Astrocyte (in vitro differentiated cells and primary cell): ENCODE measurements at regions not wholly inside any gene's neighbourhood (a gene's known extent, or its start where the extent isn't known, plus 50 kb on each side); places are given as distances from the start of the nearest gene placed in this dataset.
A peak's percentile ranks its signal among the peaks of the same experiment; 100 is the strongest.
"Not testable (repeated sequence)": the region's sequence is repeated elsewhere in the genome, so short reads cannot be mapped to it uniquely, and the experiment has no call there.

Experiments used
- DNase-seq: peaks from one replicate; pipeline ENCODE4 v3.0.0-alpha.2; 2010; ENCODE audit warnings: low read depth
- FAIRE-seq: peaks from 2 replicates; lab custom pipeline; 2011; peaks lifted over from hg19 to GRCh38; lab: Jason Lieb, UNC
- H2AFZ ChIP-seq: 2 replicates; pipeline ENCODE4 v1.6.0; 2012; ENCODE audit warnings: low read depth, low read length, inconsistent platforms
- H3K27ac ChIP-seq: 2 replicates; pipeline ENCODE4 v1.5.1; 2011; ENCODE audit warnings: low read depth, low read length, inconsistent platforms
- H3K27me3 ChIP-seq: 2 replicates; pipeline ENCODE4 v1.6.0; 2011; ENCODE audit warnings: low read length, inconsistent platforms; ENCODE audit not compliant: insufficient read depth
- H3K36me3 ChIP-seq: 2 replicates; pipeline ENCODE4 v1.5.1; 2011; ENCODE audit warnings: low read length, inconsistent platforms; ENCODE audit not compliant: insufficient read depth
- H3K4me1 ChIP-seq: 2 replicates; pipeline ENCODE4 v1.5.1; 2011; ENCODE audit warnings: low read length, inconsistent platforms; ENCODE audit not compliant: insufficient read depth
- H3K4me2 ChIP-seq: 2 replicates; pipeline ENCODE4 v1.6.0; 2012; ENCODE audit warnings: low read length, inconsistent platforms
- H3K4me3 ChIP-seq: 2 replicates; pipeline ENCODE4 v1.5.1; 2011; ENCODE audit warnings: low read depth, mild to moderate bottlenecking, low read length, inconsistent platforms; ENCODE audit not compliant: insufficient read depth
- H3K79me2 ChIP-seq: 2 replicates; pipeline ENCODE4 v1.6.0; 2012; ENCODE audit warnings: mild to moderate bottlenecking, low read length, inconsistent platforms; ENCODE audit not compliant: insufficient read depth
- H3K9ac ChIP-seq: 2 replicates; pipeline ENCODE4 v1.6.0; 2012; ENCODE audit warnings: mild to moderate bottlenecking, low read length, inconsistent platforms
- H3K9me3 ChIP-seq: 2 replicates; pipeline ENCODE4 v1.5.1; 2012; ENCODE audit warnings: low read depth, mild to moderate bottlenecking, low read length, inconsistent platforms; ENCODE audit not compliant: insufficient read depth
- H4K20me1 ChIP-seq: 2 replicates; pipeline ENCODE4 v1.6.0; 2012; ENCODE audit warnings: low read length, inconsistent platforms; ENCODE audit not compliant: insufficient read depth
- H3K27ac Mint-ChIP-seq: one replicate; pipeline ENCODE4 v1.8.0; 2021; ENCODE audit warnings: mild to moderate bottlenecking, mixed read lengths; ENCODE audit not compliant: unreplicated experiment
- H3K27me3 Mint-ChIP-seq: one replicate; pipeline ENCODE4 v1.8.0; 2021; ENCODE audit warnings: low read depth, mixed read lengths; ENCODE audit not compliant: unreplicated experiment
- H3K36me3 Mint-ChIP-seq: one replicate; pipeline ENCODE4 v1.8.0; 2021; ENCODE audit warnings: low read depth, mixed read lengths; ENCODE audit not compliant: unreplicated experiment
- H3K4me1 Mint-ChIP-seq: one replicate; pipeline ENCODE4 v1.8.0; 2021; ENCODE audit warnings: low read depth, mixed read lengths; ENCODE audit not compliant: unreplicated experiment
- H3K4me3 Mint-ChIP-seq: one replicate; pipeline ENCODE4 v1.8.0; 2021; ENCODE audit warnings: mild to moderate bottlenecking, moderate library complexity, mixed read lengths; ENCODE audit not compliant: unreplicated experiment
- H3K9me3 Mint-ChIP-seq: one replicate; pipeline ENCODE4 v1.8.0; 2021; ENCODE audit warnings: mild to moderate bottlenecking, mixed read lengths; ENCODE audit not compliant: unreplicated experiment
- EZH2 ChIP-seq: IDR thresholded peaks from 2 replicates; pipeline ENCODE4 v1.6.1; 2012; ENCODE audit warnings: mild to moderate bottlenecking, low read length, inconsistent platforms; ENCODE audit not compliant: insufficient read depth
- TF ChIP-seq, protein P1 (sequence below): IDR thresholded peaks from 2 replicates; pipeline ENCODE4 v1.5.1; 2011; ENCODE audit warnings: low read depth, mild to moderate bottlenecking, inconsistent platforms, low read length, moderate library complexity; ENCODE audit not compliant: insufficient read depth

DNA sequence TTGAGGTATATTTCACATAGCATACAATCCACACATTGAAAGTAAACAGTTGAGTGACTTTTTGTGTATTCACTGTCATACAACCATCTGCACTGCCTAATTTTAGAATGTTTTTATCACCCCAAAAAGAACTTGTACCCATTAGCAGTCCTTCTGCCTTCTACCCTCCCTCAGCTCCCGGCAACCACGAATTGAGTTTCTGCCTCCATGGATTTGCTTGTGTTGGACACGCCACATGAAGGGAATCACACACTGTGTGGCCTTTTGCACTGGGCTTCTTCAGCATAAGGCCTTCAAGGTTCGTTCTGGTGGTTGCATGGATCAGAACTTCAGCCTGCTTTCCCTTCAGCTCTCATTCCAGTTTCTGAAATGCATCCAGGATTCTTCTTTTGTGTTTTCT lies 82.5 kb downstream of the CRYBB2 start:
- not testable (repeated sequence) for DNase-seq, H3K9ac ChIP-seq, H3K27me3 ChIP-seq, H3K4me3 ChIP-seq, FAIRE-seq, H3K36me3 ChIP-seq, H3K4me1 ChIP-seq, H4K20me1 ChIP-seq, H3K9me3 Mint-ChIP-seq, H3K4me3 Mint-ChIP-seq, H3K27ac ChIP-seq, H3K79me2 ChIP-seq, H3K4me2 ChIP-seq, H3K27ac Mint-ChIP-seq, H3K36me3 Mint-ChIP-seq, H3K9me3 ChIP-seq, H2AFZ ChIP-seq, H3K4me1 Mint-ChIP-seq
- H3K27me3 Mint-ChIP-seq = peaks cover 24% of the 10 kb centered on the region

DNA sequence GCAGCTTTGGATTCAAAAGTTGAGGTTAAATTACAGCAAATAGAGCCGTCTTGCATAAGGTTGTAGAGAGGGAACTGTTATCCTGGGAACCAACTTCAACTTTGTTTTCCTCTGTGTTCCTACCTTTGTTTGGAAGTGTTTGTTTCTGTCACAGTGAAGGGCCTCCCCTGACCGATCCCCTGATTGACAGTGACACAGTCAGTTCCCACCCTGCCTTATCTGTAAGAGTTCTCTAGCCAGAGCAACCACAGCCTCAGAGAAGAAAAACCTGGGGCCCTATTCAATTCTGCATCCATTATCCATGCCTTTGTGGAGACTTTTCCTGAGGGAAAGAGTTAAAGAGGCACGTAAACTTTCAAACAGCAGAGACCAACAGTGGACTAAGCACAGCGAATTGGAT lies 90.1 kb downstream of the CRYBB2 start:
- H3K36me3 Mint-ChIP-seq, H3K79me2 ChIP-seq, H3K4me1 ChIP-seq, H3K9ac ChIP-seq, H3K27me3 Mint-ChIP-seq, H3K4me3 ChIP-seq, H3K4me3 Mint-ChIP-seq, H3K27ac ChIP-seq, H3K36me3 ChIP-seq, H3K4me1 Mint-ChIP-seq, H4K20me1 ChIP-seq, DNase-seq, H3K9me3 Mint-ChIP-seq, H3K27me3 ChIP-seq, H3K27ac Mint-ChIP-seq, H3K9me3 ChIP-seq, H2AFZ ChIP-seq, H3K4me2 ChIP-seq: not testable (repeated sequence)
- peak; percentile 62 for FAIRE-seq

DNA sequence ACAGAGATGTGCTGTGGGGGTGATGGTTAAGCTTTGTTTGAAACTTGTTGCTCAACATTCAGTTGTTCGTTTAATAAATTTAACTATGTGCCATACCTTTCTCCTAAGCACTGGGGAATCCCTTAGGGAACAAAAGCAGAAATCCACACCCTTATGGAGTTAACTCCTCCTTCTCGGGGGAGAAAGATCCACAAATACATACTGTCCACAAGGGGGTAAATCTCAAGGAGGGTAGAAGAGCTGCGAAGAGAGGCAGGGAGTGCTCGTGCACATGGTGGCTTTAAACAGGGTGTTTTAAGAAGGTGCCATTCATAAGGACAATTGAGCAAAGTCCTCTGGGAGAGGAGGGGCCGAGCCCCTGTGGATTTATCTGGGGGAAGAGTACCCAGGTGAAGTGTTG lies 92.5 kb downstream of the CRYBB2 start:
- not testable (repeated sequence) for H3K9me3 ChIP-seq, H3K27ac Mint-ChIP-seq, H3K4me2 ChIP-seq, H3K27ac ChIP-seq, H3K79me2 ChIP-seq, H3K36me3 Mint-ChIP-seq, H3K36me3 ChIP-seq, H3K4me1 Mint-ChIP-seq, H2AFZ ChIP-seq, H3K4me3 Mint-ChIP-seq, H3K27me3 ChIP-seq, H3K9ac ChIP-seq, H3K27me3 Mint-ChIP-seq, DNase-seq, H4K20me1 ChIP-seq, H3K4me3 ChIP-seq, H3K9me3 Mint-ChIP-seq, FAIRE-seq, H3K4me1 ChIP-seq

DNA sequence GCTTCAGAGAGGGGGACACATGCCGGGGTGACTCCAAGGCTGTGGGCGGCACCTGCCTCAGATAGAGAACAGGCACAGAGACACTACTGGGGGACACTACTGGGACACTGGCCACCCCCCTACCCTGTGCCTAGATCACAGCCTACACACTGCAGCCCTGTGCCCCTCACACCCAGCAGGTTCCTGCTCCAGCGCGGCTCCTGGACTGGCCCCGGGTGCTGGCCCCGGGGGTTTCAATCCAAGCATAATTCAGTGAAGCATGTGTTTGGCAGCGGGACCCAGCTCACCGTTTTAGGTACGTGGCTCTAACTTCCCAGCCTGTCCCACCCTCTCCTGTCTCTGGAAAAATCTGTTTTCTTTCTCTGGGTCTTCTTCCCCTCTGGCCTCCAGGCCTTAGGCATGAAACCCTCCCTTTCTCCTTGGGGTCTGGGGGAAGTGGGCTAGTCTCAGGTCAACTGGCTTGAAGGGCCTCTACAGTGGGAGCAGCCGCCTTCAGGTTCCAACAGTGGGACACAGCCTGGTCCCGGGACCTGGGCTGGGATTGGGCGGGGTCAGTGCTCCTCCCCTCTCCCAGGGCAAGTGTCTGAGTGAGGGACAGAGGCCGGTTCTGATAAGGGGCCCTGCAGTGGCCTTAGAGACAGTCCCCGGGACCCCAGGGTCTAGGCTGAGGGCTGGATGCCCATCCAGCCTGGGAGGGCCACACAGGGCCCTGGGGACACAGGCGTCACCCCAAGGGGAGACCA lies 98.8 kb downstream of the CRYBB2 start:
- H3K27me3 ChIP-seq = no peaks in the 10 kb centered on the region
- H3K4me3 Mint-ChIP-seq = no peak overlapping the region
- no peaks in the 10 kb centered on the region for H3K4me1 Mint-ChIP-seq
- FAIRE-seq (no peak), DNase-seq (no peak)
- peaks cover 2% of the 10 kb centered on the region for H3K9me3 Mint-ChIP-seq
- no peaks in the 10 kb centered on the region for H3K4me1 ChIP-seq
- no peaks in the 10 kb centered on the region for H3K36me3 ChIP-seq
- H3K27ac Mint-ChIP-seq = no peak overlapping the region
- H3K4me2 ChIP-seq = no peak overlapping the region
- H3K9ac ChIP-seq = no peak overlapping the region
- H3K27me3 Mint-ChIP-seq = peaks cover 27% of the 10 kb centered on the region
- H2AFZ ChIP-seq = no peak overlapping the region
- H3K79me2 ChIP-seq = no peaks in the 10 kb centered on the region
- no peak overlapping the region for H3K4me3 ChIP-seq
- peaks cover 2% of the 10 kb centered on the region for H3K36me3 Mint-ChIP-seq
- TF ChIP-seq EZH2 = no peak
- TF ChIP-seq, protein P1, sequence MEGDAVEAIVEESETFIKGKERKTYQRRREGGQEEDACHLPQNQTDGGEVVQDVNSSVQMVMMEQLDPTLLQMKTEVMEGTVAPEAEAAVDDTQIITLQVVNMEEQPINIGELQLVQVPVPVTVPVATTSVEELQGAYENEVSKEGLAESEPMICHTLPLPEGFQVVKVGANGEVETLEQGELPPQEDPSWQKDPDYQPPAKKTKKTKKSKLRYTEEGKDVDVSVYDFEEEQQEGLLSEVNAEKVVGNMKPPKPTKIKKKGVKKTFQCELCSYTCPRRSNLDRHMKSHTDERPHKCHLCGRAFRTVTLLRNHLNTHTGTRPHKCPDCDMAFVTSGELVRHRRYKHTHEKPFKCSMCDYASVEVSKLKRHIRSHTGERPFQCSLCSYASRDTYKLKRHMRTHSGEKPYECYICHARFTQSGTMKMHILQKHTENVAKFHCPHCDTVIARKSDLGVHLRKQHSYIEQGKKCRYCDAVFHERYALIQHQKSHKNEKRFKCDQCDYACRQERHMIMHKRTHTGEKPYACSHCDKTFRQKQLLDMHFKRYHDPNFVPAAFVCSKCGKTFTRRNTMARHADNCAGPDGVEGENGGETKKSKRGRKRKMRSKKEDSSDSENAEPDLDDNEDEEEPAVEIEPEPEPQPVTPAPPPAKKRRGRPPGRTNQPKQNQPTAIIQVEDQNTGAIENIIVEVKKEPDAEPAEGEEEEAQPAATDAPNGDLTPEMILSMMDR = no peak
- no peaks in the 10 kb centered on the region for H3K9me3 ChIP-seq
- no peak overlapping the region for H3K27ac ChIP-seq
- H4K20me1 ChIP-seq = no peaks in the 10 kb centered on the region
